ENCODE measurements at regions not wholly inside any gene's neighbourhood (a gene's known extent, or its start where the extent isn't known, plus 50 kb on each side); places are given as distances from the start of the nearest gene placed in this dataset.

- Histone ChIP-seq H3K27ac (ENCODE audit: low read length) (no peak overlapping the region), H3K27me3 (ENCODE audit: insufficient read depth, low read length) (no peaks in the 10 kb centered on the region), H3K36me3 (ENCODE audit: insufficient read depth, low read depth, low read length) (no peaks in the 10 kb centered on the region), H3K4me1 (ENCODE audit: insufficient read depth, low read length) (peaks cover 2% of the 10 kb centered on the region; the same call in 1 of the 2 replicates), H3K9me3 (ENCODE audit: insufficient read depth, low read depth, low read length) (no peaks in the 10 kb centered on the region), H3K9ac (ENCODE audit: low read depth, low read length) (no peak overlapping the region), H3K4me3 (ENCODE audit: low read length) (no peak overlapping the region)
These were observed 177.8 kb upstream of the C1QTNF7 start for GRCh38 chr4:15250021-15250441.

- no peaks in the 10 kb centered on the region for H3K9me3 ChIP-seq (ENCODE audit: insufficient read depth, low read depth, low read length)
- H3K36me3 ChIP-seq (ENCODE audit: insufficient read depth, low read depth, low read length) = no peaks in the 10 kb centered on the region
- H3K27ac ChIP-seq (ENCODE audit: low read length) = no peak overlapping the region
- no peak overlapping the region for H3K9ac ChIP-seq (ENCODE audit: low read depth, low read length)
- H3K4me3 ChIP-seq (ENCODE audit: low read length) = no peak overlapping the region
- H3K27me3 ChIP-seq (ENCODE audit: insufficient read depth, low read length) = no peaks in the 10 kb centered on the region
- H3K4me1 ChIP-seq (ENCODE audit: insufficient read depth, low read length) = peaks cover 13% of the 10 kb centered on the region
These were observed 174.5 kb upstream of the C1QTNF7 start for GRCh38 chr4:15253349-15253748.

- Histone ChIP-seq H3K9me3 (ENCODE audit: insufficient read depth, low read depth, low read length) (no peaks in the 10 kb centered on the region), H3K4me1 (ENCODE audit: insufficient read depth, low read length) (peaks cover 13% of the 10 kb centered on the region), H3K36me3 (ENCODE audit: insufficient read depth, low read depth, low read length) (no peaks in the 10 kb centered on the region), H3K27me3 (ENCODE audit: insufficient read depth, low read length) (no peaks in the 10 kb centered on the region), H3K4me3 (ENCODE audit: low read length) (no peak overlapping the region), H3K9ac (ENCODE audit: low read depth, low read length) (no peak overlapping the region), H3K27ac (ENCODE audit: low read length) (no peak overlapping the region)
These were observed 173.5 kb upstream of the C1QTNF7 start for GRCh38 chr4:15254236-15254880.

- Histone ChIP-seq H3K4me1 (ENCODE audit: insufficient read depth, low read length) (peaks cover 13% of the 10 kb centered on the region), H3K9ac (ENCODE audit: low read depth, low read length) (no peak overlapping the region), H3K27ac (ENCODE audit: low read length) (no peak overlapping the region)
These were observed 172.3 kb upstream of the C1QTNF7 start for GRCh38 chr4:15255537-15255936.

GRCh38 chr4:15260758-15261157, 167.1 kb upstream of the C1QTNF7 start:
- no peaks in the 10 kb centered on the region for H3K9me3 ChIP-seq (ENCODE audit: insufficient read depth, low read depth, low read length)
- no peak overlapping the region for H3K9ac ChIP-seq (ENCODE audit: low read depth, low read length)
- no peak overlapping the region for H3K4me3 ChIP-seq (ENCODE audit: low read length)
- H3K27me3 ChIP-seq (ENCODE audit: insufficient read depth, low read length) = no peaks in the 10 kb centered on the region
- H3K27ac ChIP-seq (ENCODE audit: low read length) = no peak overlapping the region
- peaks cover 6% of the 10 kb centered on the region; the same call in 1 of the 2 replicates for H3K4me1 ChIP-seq (ENCODE audit: insufficient read depth, low read length)
- H3K36me3 ChIP-seq (ENCODE audit: insufficient read depth, low read depth, low read length) = no peaks in the 10 kb centered on the region

More at GRCh38 chr4:15255537-15255936, 172.3 kb upstream of the C1QTNF7 start:
- H3K9me3 ChIP-seq (ENCODE audit: insufficient read depth, low read depth, low read length) = no peaks in the 10 kb centered on the region
- H3K27me3 ChIP-seq (ENCODE audit: insufficient read depth, low read length) = no peaks in the 10 kb centered on the region
- H3K36me3 ChIP-seq (ENCODE audit: insufficient read depth, low read depth, low read length) = no peaks in the 10 kb centered on the region
- H3K4me3 ChIP-seq (ENCODE audit: low read length) = no peak overlapping the region

- Histone ChIP-seq H3K27ac (ENCODE audit: low read length) (no peak overlapping the region), H3K9ac (ENCODE audit: low read depth, low read length) (no peak overlapping the region), H3K4me1 (ENCODE audit: insufficient read depth, low read length) (no peaks in the 10 kb centered on the region), H3K36me3 (ENCODE audit: insufficient read depth, low read depth, low read length) (no peaks in the 10 kb centered on the region), H3K4me3 (ENCODE audit: low read length) (no peak overlapping the region), H3K27me3 (ENCODE audit: insufficient read depth, low read length) (no peaks in the 10 kb centered on the region), H3K9me3 (ENCODE audit: insufficient read depth, low read depth, low read length) (peaks cover 5% of the 10 kb centered on the region; the same call in 1 of the 2 replicates)
These were observed 165.4 kb upstream of the C1QTNF7 start for GRCh38 chr4:15262396-15262795.

GRCh38 chr4:15270201-15270600, 157.6 kb upstream of the C1QTNF7 start:
- Histone ChIP-seq H3K4me1 (ENCODE audit: insufficient read depth, low read length) (no peaks in the 10 kb centered on the region), H3K9ac (ENCODE audit: low read depth, low read length) (no peak overlapping the region), H3K4me3 (ENCODE audit: low read length) (no peak overlapping the region), H3K9me3 (ENCODE audit: insufficient read depth, low read depth, low read length) (peaks cover 32% of the 10 kb centered on the region), H3K27me3 (ENCODE audit: insufficient read depth, low read length) (no peaks in the 10 kb centered on the region), H3K27ac (ENCODE audit: low read length) (no peak overlapping the region), H3K36me3 (ENCODE audit: insufficient read depth, low read depth, low read length) (no peaks in the 10 kb centered on the region)

GRCh38 chr4:15286041-15286440, 141.8 kb upstream of the C1QTNF7 start:
- no peaks in the 10 kb centered on the region; the same call in 1 of the 2 replicates for H3K4me1 ChIP-seq (ENCODE audit: insufficient read depth, low read length)
- H3K9me3 ChIP-seq (ENCODE audit: insufficient read depth, low read depth, low read length) = no peaks in the 10 kb centered on the region
- H3K27me3 ChIP-seq (ENCODE audit: insufficient read depth, low read length) = no peaks in the 10 kb centered on the region
- H3K27ac ChIP-seq (ENCODE audit: low read length) = no peak overlapping the region
- no peak overlapping the region for H3K4me3 ChIP-seq (ENCODE audit: low read length)
- H3K9ac ChIP-seq (ENCODE audit: low read depth, low read length) = no peak overlapping the region
- H3K36me3 ChIP-seq (ENCODE audit: insufficient read depth, low read depth, low read length) = no peaks in the 10 kb centered on the region

GRCh38 chr4:15291122-15291521, 136.7 kb upstream of the C1QTNF7 start:
- no peaks in the 10 kb centered on the region; the same call in 1 of the 2 replicates for H3K4me1 ChIP-seq (ENCODE audit: insufficient read depth, low read length)
- H3K27ac ChIP-seq (ENCODE audit: low read length) = no peak overlapping the region
- H3K4me3 ChIP-seq (ENCODE audit: low read length) = no peak overlapping the region
- H3K27me3 ChIP-seq (ENCODE audit: insufficient read depth, low read length) = no peaks in the 10 kb centered on the region
- H3K9ac ChIP-seq (ENCODE audit: low read depth, low read length) = no peak overlapping the region
- no peaks in the 10 kb centered on the region for H3K9me3 ChIP-seq (ENCODE audit: insufficient read depth, low read depth, low read length)
- H3K36me3 ChIP-seq (ENCODE audit: insufficient read depth, low read depth, low read length) = no peaks in the 10 kb centered on the region

- no peaks in the 10 kb centered on the region for H3K36me3 ChIP-seq (ENCODE audit: insufficient read depth, low read depth, low read length)
- no peak overlapping the region for H3K27ac ChIP-seq (ENCODE audit: low read length)
- no peak overlapping the region for H3K4me3 ChIP-seq (ENCODE audit: low read length)
- H3K9ac ChIP-seq (ENCODE audit: low read depth, low read length) = no peak overlapping the region
- H3K27me3 ChIP-seq (ENCODE audit: insufficient read depth, low read length) = no peaks in the 10 kb centered on the region
- H3K9me3 ChIP-seq (ENCODE audit: insufficient read depth, low read depth, low read length) = no peaks in the 10 kb centered on the region
- H3K4me1 ChIP-seq (ENCODE audit: insufficient read depth, low read length) = no peaks in the 10 kb centered on the region; the same call in 1 of the 2 replicates
These were observed 134.1 kb upstream of the C1QTNF7 start for GRCh38 chr4:15293711-15294110.

GRCh38 chr4:15294202-15294601, 133.6 kb upstream of the C1QTNF7 start:
- Histone ChIP-seq H3K36me3 (ENCODE audit: insufficient read depth, low read depth, low read length) (no peaks in the 10 kb centered on the region), H3K9ac (ENCODE audit: low read depth, low read length) (no peak overlapping the region), H3K27me3 (ENCODE audit: insufficient read depth, low read length) (no peaks in the 10 kb centered on the region), H3K27ac (ENCODE audit: low read length) (no peak overlapping the region), H3K4me3 (ENCODE audit: low read length) (no peak overlapping the region), H3K9me3 (ENCODE audit: insufficient read depth, low read depth, low read length) (no peaks in the 10 kb centered on the region), H3K4me1 (ENCODE audit: insufficient read depth, low read length) (no peaks in the 10 kb centered on the region; the same call in 1 of the 2 replicates)

- Histone ChIP-seq H3K36me3 (ENCODE audit: insufficient read depth, low read depth, low read length) (no peaks in the 10 kb centered on the region), H3K27me3 (ENCODE audit: insufficient read depth, low read length) (no peaks in the 10 kb centered on the region), H3K4me1 (ENCODE audit: insufficient read depth, low read length) (no peaks in the 10 kb centered on the region; the same call in 1 of the 2 replicates), H3K9me3 (ENCODE audit: insufficient read depth, low read depth, low read length) (no peaks in the 10 kb centered on the region), H3K9ac (ENCODE audit: low read depth, low read length) (no peak overlapping the region), H3K4me3 (ENCODE audit: low read length) (no peak overlapping the region), H3K27ac (ENCODE audit: low read length) (no peak overlapping the region)
These were observed 133.0 kb upstream of the C1QTNF7 start for GRCh38 chr4:15294832-15295231.
